ENCODE measurements at regions not wholly inside any gene's neighbourhood (a gene's known extent, or its start where the extent isn't known, plus 50 kb on each side); places are given as distances from the start of the nearest gene placed in this dataset.

DNA sequence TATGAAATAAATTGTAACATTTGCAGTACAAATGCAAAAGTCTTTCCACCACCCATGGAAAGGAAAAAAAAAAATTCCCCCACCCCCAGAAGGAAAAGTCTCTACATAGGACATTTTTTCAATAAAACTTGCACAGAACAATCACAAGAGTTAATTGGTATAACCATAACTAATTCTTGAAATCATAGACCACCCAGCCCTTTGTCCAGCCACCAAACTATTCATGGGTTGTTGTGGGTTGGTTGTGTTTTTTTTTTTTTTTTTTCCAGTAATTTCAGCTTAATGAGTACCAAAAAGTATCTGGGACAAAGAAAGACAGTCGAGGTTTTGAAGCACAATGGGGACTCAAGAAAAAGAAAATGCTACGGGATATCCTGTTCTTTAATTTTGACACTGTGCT, 355.0 kb upstream of the ROBO2 start:
- TF ChIP-seq, protein P1, sequence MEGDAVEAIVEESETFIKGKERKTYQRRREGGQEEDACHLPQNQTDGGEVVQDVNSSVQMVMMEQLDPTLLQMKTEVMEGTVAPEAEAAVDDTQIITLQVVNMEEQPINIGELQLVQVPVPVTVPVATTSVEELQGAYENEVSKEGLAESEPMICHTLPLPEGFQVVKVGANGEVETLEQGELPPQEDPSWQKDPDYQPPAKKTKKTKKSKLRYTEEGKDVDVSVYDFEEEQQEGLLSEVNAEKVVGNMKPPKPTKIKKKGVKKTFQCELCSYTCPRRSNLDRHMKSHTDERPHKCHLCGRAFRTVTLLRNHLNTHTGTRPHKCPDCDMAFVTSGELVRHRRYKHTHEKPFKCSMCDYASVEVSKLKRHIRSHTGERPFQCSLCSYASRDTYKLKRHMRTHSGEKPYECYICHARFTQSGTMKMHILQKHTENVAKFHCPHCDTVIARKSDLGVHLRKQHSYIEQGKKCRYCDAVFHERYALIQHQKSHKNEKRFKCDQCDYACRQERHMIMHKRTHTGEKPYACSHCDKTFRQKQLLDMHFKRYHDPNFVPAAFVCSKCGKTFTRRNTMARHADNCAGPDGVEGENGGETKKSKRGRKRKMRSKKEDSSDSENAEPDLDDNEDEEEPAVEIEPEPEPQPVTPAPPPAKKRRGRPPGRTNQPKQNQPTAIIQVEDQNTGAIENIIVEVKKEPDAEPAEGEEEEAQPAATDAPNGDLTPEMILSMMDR (IDR thresholded peaks at IDR 0.05): no peak
- no peak for TF ChIP-seq POLR2A (IDR thresholded peaks at IDR 0.05)

Data from Peyer's patch (tissue), 4 donors.